ENCODE measurements at regions not wholly inside any gene's neighbourhood (a gene's known extent, or its start where the extent isn't known, plus 50 kb on each side); places are given as distances from the start of the nearest gene placed in this dataset.

DNA sequence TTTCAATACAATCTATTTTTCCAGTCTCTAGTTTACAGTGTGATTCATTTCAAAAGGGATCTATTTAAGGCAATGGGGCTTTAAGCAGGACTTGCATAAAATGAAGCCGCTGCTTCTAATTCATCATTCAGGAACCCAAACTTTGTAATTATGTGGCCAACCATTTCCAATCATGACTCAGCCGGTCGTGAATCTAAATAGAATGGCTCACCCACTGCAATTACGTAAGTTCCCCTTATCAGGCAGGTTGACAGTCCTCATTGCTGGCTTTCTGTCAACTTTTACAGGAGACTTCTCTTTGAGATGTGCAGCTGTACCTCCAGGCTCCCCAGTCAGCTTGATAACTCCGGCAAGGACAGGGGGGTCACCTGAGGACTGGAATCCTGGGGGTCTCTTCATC lies 152.8 kb upstream of the DAP start:
- no peak overlapping the region for H3K27ac ChIP-seq (ENCODE audit: insufficient read length, low read depth, low read length)
- H3K27ac Mint-ChIP-seq: no peak overlapping the region
- H3K14ac ChIP-seq (ENCODE audit: insufficient read depth, low read length): no peak overlapping the region
- TF ChIP-seq, protein P1, sequence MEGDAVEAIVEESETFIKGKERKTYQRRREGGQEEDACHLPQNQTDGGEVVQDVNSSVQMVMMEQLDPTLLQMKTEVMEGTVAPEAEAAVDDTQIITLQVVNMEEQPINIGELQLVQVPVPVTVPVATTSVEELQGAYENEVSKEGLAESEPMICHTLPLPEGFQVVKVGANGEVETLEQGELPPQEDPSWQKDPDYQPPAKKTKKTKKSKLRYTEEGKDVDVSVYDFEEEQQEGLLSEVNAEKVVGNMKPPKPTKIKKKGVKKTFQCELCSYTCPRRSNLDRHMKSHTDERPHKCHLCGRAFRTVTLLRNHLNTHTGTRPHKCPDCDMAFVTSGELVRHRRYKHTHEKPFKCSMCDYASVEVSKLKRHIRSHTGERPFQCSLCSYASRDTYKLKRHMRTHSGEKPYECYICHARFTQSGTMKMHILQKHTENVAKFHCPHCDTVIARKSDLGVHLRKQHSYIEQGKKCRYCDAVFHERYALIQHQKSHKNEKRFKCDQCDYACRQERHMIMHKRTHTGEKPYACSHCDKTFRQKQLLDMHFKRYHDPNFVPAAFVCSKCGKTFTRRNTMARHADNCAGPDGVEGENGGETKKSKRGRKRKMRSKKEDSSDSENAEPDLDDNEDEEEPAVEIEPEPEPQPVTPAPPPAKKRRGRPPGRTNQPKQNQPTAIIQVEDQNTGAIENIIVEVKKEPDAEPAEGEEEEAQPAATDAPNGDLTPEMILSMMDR (conservative IDR thresholded peaks at IDR 0.05): no peak
- no peaks in the 10 kb centered on the region; a peak in 1 of 5 replicates for H3K9me3 Mint-ChIP-seq
- H4K5ac ChIP-seq (ENCODE audit: insufficient read length, low read depth, low read length): no peak overlapping the region
- H3K23ac ChIP-seq (ENCODE audit: insufficient read length, low read depth, low read length): no peak overlapping the region
- H3K79me1 ChIP-seq (ENCODE audit: insufficient read depth, low read depth, low read length, poor library complexity, severe bottlenecking): no peaks in the 10 kb centered on the region
- peaks cover 3% of the 10 kb centered on the region; the same call in 1 of the 2 replicates for H3K27me3 Mint-ChIP-seq (ENCODE audit: low read depth)
- H4K8ac ChIP-seq (replicated peaks; ENCODE audit: insufficient read length, low read depth, low read length): no peak overlapping the region
- H3K27me3 ChIP-seq (ENCODE audit: insufficient read depth, low read length): no peaks in the 10 kb centered on the region
- H3K79me2 ChIP-seq (ENCODE audit: insufficient read depth, low read length): no peaks in the 10 kb centered on the region
- H3K4me2 ChIP-seq (ENCODE audit: insufficient read depth, insufficient read length, low read length): no peak overlapping the region
- no peaks in the 10 kb centered on the region for H3K4me1 ChIP-seq (ENCODE audit: insufficient read depth, low read length)
- no peak overlapping the region for H2BK15ac ChIP-seq (ENCODE audit: low read depth, low read length)
- H3K56ac ChIP-seq (ENCODE audit: insufficient read length, low read depth, low read length): no peak overlapping the region
- H3K36me3 Mint-ChIP-seq (ENCODE audit: insufficient read depth in 1 of 3, low read depth in 3 of 3): peaks cover 0 to 2% (median 0%) of the 10 kb centered on the region in 3 experiments; a peak in 1 of 7 replicates
- H2BK12ac ChIP-seq (ENCODE audit: insufficient read length, low read depth, low read length): no peak overlapping the region
- no peak overlapping the region for H3K4ac ChIP-seq (ENCODE audit: low read depth, low read length)
- no peak for DNase-seq
- no peak overlapping the region for H3K18ac ChIP-seq (ENCODE audit: insufficient read length, low read depth, low read length)
- no peak overlapping the region for H3T11ph ChIP-seq (ENCODE audit: low read length)
- WGBS (ENCODE audit: extremely low coverage, insufficient read length, low lambda C conversion rate): no CpG with 5 or more reads among the region's 5 CpGs
- H4K20me1 ChIP-seq (ENCODE audit: control insufficient read depth, insufficient read depth, insufficient read length): no peaks in the 10 kb centered on the region
- H2BK20ac ChIP-seq (ENCODE audit: low read depth, low read length, poor library complexity, severe bottlenecking): no peak overlapping the region
- 0 out of 4 replicates have a peak, but pooled peaks cover 0 to 2% of the 10 kb centered on the region in 2 experiments for H3K4me1 Mint-ChIP-seq
- H4K91ac ChIP-seq (ENCODE audit: insufficient read length, low read depth, low read length): no peak overlapping the region
- H3K9me3 ChIP-seq (ENCODE audit: control insufficient read depth, low read depth, low read length): no peaks in the 10 kb centered on the region
- no peak overlapping the region for H3K9ac ChIP-seq (ENCODE audit: extremely low read depth, insufficient read length, low read length)
- H3K23me2 ChIP-seq (ENCODE audit: insufficient read length, low read depth, low read length, poor library complexity, severe bottlenecking): no peaks in the 10 kb centered on the region
- H3K4me3 Mint-ChIP-seq: no peak overlapping the region
- H2AK5ac ChIP-seq (ENCODE audit: insufficient read length, low read length): no peak overlapping the region
- H2BK5ac ChIP-seq (ENCODE audit: insufficient read length, low read length): no peak overlapping the region
- no peak overlapping the region for H2AFZ ChIP-seq (ENCODE audit: low read length)
- H2BK120ac ChIP-seq (ENCODE audit: low read depth, low read length, poor library complexity, severe bottlenecking): no peak overlapping the region
